Peyer's patch (tissue), 4 donors: ENCODE measurements at regions not wholly inside any gene's neighbourhood (a gene's known extent, or its start where the extent isn't known, plus 50 kb on each side); places are given as distances from the start of the nearest gene placed in this dataset.

Experiments
- DNase-seq, 3 donors: peaks; one replicate each; pipeline ENCODE4 v3.0.0-alpha.2; 2017 to 2019
- H3K27ac ChIP-seq, 4 donors: fragments of 200-600 bp; sonication (generic); one replicate each; pipeline ENCODE4 v1.5.1; 2016 to 2019
- H3K27me3 ChIP-seq, 2 donors: fragments of 200-600 bp; sonication (generic); one replicate each; pipeline ENCODE4 v1.5.1; 2019
- H3K36me3 ChIP-seq, 3 donors: fragments of 200-600 bp; sonication (generic); one replicate each; pipeline ENCODE4 v1.5.1; 2016 to 2019
- H3K4me1 ChIP-seq, 4 donors: fragments of 200-600 bp; sonication (generic); one replicate each; pipeline ENCODE4 v1.5.1; 2016 to 2019
- H3K4me3 ChIP-seq, 4 donors: fragments of 200-600 bp; sonication (generic); 1 replicate in 3 of 4; 2 replicates in 1 of 4; pipeline ENCODE4 v1.5.1; 2016 to 2019; ENCODE audit warnings: mild to moderate bottlenecking in 1 of 4
- H3K9me3 ChIP-seq, 4 donors: fragments of 200-600 bp; sonication (generic); one replicate each; pipeline ENCODE4 v1.5.1; 2016 to 2019; ENCODE audit warnings: mild to moderate bottlenecking in 1 of 4
- CTCF ChIP-seq, 6 experiments: fragments of 450-650 bp in 4 of 6; fragments of 200-600 bp in 2 of 6; sonication (generic) in 1 of 6; IDR thresholded peaks; one replicate each; pipeline ENCODE4 v1.5.1; 2017 to 2019; ENCODE audit warnings: antibody characterized with exemption in 6 of 6, mild to moderate bottlenecking in 3 of 6, moderate library complexity in 1 of 6
- POLR2A ChIP-seq, 2 donors: fragments of 450-650 bp; IDR thresholded peaks; one replicate each; pipeline ENCODE4 v1.5.1; 2017; ENCODE audit warnings: antibody characterized with exemption in 2 of 2, mild to moderate bottlenecking in 2 of 2, moderate library complexity in 2 of 2

DNA sequence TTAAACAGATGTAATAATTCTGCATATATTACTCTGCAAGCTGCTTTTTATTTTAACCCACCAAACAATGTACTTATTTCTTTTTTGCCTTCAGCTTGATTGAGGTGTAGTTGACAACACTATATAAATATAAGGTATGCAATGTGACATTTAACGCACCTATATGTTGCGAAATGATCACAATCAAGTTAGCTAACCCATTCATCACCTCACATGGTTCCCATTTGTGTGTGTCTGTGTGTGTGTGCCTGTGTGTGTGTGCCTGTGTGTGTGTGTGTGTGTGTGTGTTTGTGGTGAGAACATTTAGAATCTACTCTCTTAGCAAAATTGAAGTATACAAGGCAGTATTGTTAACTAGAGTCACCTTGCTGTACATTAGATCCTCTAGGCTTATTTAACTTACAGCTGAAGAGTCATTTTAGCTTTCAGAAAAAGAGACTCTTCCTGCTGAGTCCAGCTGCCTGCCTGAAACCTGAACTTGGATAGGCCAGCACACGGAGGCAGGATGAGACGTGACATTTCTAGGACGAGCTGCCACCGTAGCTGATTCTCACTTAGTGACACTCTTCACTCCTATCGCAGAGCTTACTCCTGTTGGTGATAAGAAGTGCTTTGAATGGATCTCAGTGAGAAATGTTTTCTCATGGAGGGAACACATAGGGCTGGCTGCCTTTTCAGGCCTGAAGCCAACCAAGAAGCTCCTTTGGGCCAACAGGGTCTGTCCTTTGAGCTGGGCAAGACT, 126.5 kb upstream of the RIPOR2 start:
- no peaks in the 10 kb centered on the region for H3K4me1 ChIP-seq
- DNase-seq = no peak
- no peaks in the 10 kb centered on the region for H3K36me3 ChIP-seq
- TF ChIP-seq POLR2A (IDR thresholded peaks at IDR 0.05) (no peak), CTCF (IDR thresholded peaks at IDR 0.05) (no peak)
- no peaks in the 10 kb centered on the region for H3K9me3 ChIP-seq
- no peak overlapping the region for H3K27ac ChIP-seq
- no peak overlapping the region for H3K4me3 ChIP-seq
- H3K27me3 ChIP-seq = no peaks in the 10 kb centered on the region

- H3K9me3 ChIP-seq = no peaks in the 10 kb centered on the region
- H3K4me3 ChIP-seq = no peak overlapping the region
- no peaks in the 10 kb centered on the region for H3K27me3 ChIP-seq
- H3K36me3 ChIP-seq = no peaks in the 10 kb centered on the region
- H3K27ac ChIP-seq = no peak overlapping the region
- no peaks in the 10 kb centered on the region for H3K4me1 ChIP-seq
- no peak for DNase-seq
- TF ChIP-seq POLR2A (IDR thresholded peaks at IDR 0.05) = no peak
- TF ChIP-seq CTCF (IDR thresholded peaks at IDR 0.05) = no peak
Measured at GRCh38 chr6:25064006-25064405, 128.2 kb upstream of the RIPOR2 start.

GRCh38 chr6:25065666-25066065, 129.9 kb upstream of the RIPOR2 start:
- Histone ChIP-seq H3K4me3 (no peak overlapping the region), H3K27me3 (no peaks in the 10 kb centered on the region), H3K36me3 (no peaks in the 10 kb centered on the region), H3K27ac (no peak overlapping the region), H3K9me3 (no peaks in the 10 kb centered on the region), H3K4me1 (no peaks in the 10 kb centered on the region)
- TF ChIP-seq POLR2A (IDR thresholded peaks at IDR 0.05) (no peak), CTCF (IDR thresholded peaks at IDR 0.05) (no peak)
- no peak for DNase-seq

DNA sequence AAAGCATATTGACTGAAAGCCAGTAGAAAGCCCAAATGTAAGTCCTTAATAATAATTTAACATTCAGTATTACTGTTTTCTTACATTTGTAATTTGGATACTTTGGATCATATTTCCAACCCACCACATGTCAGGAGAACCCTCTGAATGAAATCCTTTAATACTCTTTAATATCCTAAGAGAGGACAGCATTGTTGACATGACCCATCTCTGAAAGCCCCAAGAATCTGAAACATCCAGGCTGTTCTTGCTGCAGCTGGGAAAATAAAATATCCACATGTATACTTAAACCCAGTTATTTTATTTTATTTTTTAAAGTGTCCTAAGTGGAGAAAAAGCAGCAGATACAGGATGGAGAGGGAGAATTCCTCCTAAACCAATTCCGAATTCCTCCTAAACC, 130.8 kb upstream of the RIPOR2 start:
- H3K36me3 ChIP-seq = no peaks in the 10 kb centered on the region
- no peaks in the 10 kb centered on the region for H3K9me3 ChIP-seq
- no peak for DNase-seq
- no peak overlapping the region for H3K27ac ChIP-seq
- no peak for TF ChIP-seq POLR2A (IDR thresholded peaks at IDR 0.05)
- TF ChIP-seq CTCF (IDR thresholded peaks at IDR 0.05) = no peak
- H3K4me3 ChIP-seq = no peak overlapping the region
- H3K4me1 ChIP-seq = no peaks in the 10 kb centered on the region
- H3K27me3 ChIP-seq = no peaks in the 10 kb centered on the region

DNA sequence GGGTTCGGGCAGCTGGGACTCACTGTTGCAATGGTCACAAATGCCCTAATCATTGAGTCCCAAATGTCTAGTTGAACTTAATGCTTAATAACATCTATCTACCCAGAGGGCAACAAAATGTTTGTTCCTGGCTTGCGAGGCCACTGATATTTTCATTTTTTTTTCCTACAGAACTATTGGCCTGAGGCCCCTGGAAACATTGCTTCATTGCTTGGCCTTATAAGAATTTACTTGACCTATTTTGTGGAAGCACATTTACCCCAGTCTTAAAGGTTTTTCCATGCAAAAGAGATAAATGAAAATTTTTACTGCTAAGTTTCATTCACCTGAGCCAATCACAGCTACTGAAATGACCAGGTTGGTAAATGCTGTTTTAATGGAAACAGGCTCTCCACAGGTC, 133.1 kb upstream of the RIPOR2 start:
- no peaks in the 10 kb centered on the region for H3K27me3 ChIP-seq

More for the DNA sequence above, 133.1 kb upstream of the RIPOR2 start:
- H3K4me3 ChIP-seq = no peak overlapping the region
- H3K9me3 ChIP-seq = no peaks in the 10 kb centered on the region
- H3K4me1 ChIP-seq = no peaks in the 10 kb centered on the region
- no peak overlapping the region for H3K27ac ChIP-seq
- DNase-seq = no peak
- no peak for TF ChIP-seq POLR2A (IDR thresholded peaks at IDR 0.05)
- no peak for TF ChIP-seq CTCF (IDR thresholded peaks at IDR 0.05)
- H3K36me3 ChIP-seq = no peaks in the 10 kb centered on the region
